Epidermal melanocyte (primary cell): ENCODE measurements at regions not wholly inside any gene's neighbourhood (a gene's known extent, or its start where the extent isn't known, plus 50 kb on each side); places are given as distances from the start of the nearest gene placed in this dataset.
A peak's percentile ranks its signal among the peaks of the same experiment; 100 is the strongest.

Experiments
- DNase-seq: peaks from one replicate; pipeline ENCODE4 v3.0.0; 2011; ENCODE audit warnings: low spot score; ENCODE audit not compliant: insufficient read length

DNA sequence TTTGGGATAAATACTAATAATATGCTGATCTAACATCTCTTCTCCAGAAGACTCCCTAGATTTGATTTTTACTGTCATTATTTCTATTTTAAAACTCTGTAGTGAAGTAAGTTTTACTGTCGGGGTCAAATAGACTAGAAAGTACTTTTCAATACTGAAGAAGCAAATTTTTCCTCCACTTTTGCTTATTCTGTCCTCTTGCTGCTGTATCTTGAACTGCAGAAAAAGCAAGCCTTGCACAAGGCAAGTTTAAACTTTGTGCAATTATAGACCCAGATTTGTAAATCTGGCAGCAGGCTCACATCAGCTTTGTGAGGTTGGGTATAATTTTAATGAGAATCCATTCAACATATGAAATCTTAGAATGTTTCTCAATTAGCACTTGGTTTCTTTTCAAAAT, 151.1 kb upstream of the ETS2 start:
- DNase-seq, result no peak

DNA sequence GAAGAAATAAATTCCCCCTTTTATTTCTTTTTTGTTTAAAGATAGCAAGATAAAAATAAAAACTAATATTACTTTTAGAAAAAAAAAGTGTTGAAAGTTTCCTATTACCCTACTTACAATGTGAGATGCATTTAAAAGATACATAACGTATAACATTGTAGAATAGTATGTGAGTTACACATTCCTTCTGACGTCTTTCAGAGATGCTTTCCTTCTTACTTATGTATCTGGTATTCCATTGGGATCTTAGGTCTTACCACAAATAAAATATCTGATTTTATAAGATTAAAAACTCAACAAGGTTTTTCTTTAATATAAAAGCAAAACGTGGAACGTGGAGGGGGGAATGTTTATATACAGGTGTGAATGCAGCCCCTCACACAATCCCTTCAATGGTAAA, 147.2 kb upstream of the ETS2 start:
- DNase-seq, result no peak

DNA sequence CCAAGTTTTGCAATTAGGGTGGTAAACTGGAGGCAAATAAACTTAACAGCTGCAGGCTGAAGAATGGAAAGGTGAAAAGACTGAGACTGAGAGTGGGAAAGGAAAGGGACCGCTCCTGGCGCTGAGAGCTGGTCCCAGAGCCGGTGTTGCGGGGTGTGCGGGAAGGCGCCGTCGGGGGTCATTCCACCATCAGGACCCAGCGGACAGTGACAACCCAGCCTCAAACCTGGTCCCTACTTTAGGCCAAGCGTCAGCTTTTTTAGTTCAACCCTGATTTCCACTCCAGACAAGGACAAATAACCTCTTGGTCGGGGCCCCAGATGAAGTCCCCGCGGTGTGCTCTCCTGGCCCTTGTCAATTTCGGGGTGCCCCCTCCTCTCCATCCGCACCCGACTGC, 145.8 kb upstream of the ETS2 start:
- no peak for DNase-seq

DNA sequence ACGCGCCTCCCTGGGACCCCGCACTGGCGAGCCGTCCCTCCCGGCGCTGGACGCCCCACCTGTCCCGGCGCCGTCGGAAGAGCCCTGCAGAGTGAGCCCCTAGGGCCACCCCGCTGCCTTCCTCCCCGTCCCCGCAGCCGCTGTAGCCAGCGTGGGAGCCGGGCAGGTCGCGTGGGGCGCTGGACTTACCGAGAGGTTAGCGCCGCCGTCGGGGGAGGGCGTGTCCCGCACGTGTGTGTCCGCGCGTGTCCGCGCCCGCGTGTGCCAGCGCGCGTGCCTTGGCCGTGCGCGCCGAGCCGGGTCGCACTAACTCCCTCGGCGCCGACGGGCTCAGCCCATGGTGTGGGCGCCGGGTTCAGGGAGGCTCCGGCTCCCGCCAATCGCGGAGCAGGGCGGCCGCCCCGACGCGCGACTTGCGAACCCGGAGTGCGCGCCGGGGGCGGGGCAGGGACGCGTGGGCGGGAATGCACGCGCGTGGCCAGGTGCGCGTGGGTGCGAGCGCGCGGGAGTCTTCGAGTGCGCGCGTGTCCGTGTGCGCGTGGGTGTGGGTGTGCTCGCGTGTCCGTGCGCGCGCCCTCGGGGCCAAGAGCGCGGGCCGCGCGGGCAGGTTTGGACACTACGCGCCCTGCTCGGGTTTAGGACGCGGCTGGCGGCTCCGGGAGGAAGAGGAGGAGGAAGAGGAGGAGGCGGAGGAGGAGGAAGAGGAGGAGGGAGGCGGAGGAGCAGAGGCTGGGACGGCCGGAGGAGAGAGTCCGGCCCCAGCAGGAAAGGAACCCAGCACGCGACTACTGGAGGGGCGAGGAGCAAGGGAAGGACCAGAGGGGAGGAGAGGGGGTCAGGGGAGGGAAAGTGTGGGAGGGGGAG, 145.2 kb upstream of the ETS2 start:
- DNase-seq, result no peak

DNA sequence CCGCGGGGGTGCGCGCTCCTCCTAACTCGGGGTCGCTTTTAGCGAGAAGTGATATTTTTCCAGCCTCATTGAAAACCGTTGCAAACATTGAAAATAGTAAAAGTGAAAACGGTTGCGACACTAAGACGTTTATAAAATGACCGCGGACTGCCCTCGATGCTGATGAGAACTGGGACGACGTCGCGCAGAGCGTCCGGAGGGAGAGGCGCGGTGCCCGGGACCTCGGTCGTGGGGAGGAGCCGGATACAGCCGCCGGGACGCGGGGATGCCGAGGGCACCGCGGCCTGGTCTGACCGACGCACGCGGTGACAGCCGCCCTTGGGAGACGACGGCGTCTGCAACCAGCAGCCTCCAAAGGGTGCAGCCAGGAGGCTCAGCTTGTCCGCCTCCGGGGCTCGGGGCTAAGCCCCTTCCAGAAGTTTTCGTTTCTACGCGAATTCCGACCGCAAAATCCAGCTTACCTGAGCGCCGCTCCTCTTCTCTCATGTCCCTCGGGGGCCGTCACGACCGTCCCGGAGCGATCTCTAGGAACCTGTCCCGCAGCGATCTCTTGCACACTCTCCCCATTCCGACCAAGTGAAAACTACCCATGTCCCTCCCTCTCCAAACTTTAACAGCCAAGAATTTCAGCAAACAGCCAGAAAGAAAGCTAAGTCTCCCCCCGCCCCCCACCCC, 144.4 kb upstream of the ETS2 start:
- DNase-seq, result no peak

DNA sequence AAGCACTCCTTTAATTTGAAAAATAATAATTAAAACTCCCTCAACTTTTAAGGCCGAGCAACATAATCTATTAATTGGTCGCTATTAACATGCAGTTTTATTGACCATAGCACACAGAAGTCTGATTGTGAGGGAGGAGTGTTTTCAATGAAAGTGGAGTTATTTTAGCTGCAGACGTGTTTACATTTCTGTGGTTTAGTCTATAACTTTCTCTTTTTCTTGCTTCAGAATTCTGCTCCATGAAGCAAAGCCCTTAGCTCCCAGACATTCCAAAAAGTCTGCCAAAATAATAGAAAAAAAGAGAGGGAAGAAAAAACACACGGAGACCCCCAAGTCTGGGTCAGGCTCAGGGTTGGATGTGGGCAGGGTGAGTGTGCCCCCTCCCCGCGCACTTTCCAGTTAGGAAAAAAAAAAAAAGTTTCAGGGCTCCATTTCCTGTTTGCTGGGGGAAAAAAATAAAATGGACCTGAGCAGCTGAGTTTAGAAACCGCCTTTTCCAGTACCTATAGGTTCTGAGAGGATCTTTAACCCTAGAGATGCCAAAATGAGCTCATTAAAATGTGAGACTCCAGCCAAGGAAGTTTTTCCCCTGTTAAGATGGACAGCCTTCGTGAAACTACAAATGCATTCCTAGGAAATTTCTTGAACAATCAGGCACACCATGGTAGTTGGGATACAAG, 143.7 kb upstream of the ETS2 start:
- DNase-seq, result peak; percentile 77

DNA sequence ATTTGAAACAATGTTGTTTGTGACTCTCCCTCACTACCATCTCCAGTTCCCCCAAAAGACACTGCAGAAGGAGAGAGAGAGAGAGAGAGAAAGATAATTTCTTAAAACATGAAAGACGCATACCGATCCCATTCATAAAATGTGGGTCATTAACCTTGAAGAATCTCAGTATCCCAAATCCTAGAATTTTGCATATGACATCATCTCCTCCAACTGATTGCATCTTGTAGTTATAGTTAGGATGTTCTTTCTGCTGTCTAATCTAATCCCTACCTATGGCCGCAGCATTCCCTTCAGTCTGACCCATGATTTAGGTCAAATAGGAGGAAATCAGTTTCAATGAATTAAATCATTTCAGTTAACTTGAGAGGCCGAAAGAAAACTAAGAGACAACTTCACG, 142.4 kb upstream of the ETS2 start:
- no peak for DNase-seq

DNA sequence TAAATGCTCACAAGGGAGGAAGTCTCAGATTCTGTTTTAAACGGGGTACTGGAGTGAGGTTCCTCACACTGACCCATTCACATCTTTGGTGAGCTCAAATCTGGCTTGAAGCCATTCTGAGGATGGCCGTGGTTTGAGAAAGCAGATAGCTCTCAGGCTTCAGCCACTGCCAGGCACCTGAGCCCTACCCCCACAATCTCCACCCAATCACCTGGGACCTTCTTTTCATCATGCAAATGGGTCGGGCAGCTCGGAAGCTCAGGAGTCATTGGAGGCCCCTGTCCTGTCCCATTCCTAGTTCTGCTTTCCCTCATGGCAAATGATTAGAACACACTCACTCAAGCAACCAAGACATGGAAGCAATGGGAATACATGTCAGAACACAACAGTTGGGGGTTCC, 141.4 kb upstream of the ETS2 start:
- DNase-seq, result no peak

DNA sequence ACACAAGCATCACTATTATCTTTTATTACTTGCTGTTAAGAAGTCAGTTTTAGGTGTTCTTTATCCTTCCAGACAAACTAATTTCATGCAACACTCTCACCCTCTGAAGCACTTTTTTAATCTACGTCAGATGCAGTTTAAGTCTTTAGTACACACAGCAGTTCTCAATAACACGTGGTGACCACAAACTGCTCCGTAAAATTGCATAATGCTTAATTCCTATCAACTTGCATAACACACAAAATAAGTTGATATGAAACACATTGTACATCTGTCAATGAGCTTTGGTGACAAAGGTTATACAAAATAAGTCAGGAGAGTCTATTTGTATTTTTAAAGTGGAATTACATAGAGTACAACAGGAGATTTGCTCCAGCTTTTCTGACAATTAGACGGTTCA, 140.9 kb upstream of the ETS2 start:
- DNase-seq, result no peak

DNA sequence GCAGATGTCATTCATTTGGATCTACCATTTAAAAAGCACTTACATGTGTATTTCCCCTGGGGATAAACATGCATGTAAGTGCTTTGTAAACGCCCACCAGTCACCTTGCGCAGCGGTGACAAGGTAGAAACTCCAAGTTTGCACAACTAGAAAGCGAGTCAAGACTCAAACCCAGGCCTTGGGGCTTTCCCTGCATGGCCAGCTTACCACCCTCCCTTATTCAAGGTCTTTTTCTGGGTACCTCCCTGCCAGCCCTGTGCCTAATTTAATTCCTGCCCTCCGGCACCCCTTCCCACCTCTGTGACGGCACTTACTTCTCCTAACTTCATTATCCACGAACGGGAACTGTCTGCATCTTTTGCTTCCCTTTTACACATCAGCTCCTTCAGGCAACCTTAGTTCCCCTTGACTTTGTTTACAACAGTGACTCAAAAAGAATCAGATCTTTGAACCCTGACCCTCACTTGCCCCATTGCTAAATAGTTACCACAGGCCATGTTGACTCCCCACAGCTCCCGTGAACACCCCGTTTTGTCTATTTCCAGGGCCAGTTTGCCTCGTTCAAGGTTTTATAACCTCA, 138.3 kb upstream of the ETS2 start:
- DNase-seq, result no peak

DNA sequence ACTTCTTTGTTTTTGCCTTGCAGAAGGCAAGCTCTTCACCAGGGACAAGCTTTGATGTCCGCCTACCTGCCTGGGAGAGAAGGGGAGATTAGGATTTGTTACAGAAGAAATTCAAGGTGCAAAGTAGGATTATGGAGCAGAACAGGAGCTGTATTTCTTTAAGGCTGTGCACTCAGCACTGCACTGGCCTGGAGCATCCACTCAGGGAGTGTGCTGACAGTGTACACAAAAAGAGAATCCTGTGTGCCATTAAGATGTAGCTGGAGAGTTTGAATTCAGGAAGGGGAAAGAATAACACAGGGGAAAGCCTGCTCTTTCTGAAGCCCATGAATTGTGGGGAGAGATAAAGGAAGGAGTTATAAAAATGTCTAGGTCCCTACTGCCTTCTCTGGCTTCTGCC, 137.7 kb upstream of the ETS2 start:
- DNase-seq, result no peak

DNA sequence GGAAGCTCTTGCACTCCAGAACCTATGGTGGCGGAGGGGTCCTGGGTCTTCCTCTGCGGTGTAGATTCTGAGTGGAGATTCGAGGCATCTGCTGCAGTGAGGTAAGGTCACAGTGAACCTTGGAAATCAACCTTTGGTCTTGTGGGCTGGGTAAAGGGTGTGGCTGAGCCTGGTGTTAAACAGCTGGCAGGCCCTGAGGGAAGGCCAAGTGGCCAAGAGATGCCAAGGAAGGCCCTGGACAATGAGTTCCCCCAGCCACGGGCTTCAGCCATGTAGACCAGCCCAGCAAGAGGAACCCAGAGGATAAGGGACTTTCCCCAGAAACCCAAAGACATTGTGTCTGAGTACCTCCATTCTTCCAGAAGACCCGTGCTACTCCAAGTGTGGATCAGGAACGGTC, 137.2 kb upstream of the ETS2 start:
- no peak for DNase-seq

DNA sequence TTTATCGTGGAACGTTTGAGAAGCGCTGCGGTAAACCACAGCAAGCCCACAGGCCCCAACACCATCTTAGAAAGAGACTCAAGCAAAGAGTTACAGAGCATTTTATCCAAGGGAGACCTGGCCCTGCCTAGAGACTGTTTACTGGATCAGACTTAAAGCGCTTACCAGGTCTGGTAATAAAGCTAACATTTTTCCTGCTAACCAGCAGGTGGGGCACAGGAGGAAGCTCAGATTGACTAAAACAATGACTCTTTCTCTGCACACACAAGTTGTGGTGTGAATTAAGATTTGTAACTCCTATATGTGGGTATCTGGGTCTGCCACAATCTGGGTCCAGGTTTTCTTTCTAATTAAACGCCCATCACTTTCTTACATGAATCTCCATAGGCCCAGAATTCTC, 136.5 kb upstream of the ETS2 start:
- DNase-seq, result no peak

DNA sequence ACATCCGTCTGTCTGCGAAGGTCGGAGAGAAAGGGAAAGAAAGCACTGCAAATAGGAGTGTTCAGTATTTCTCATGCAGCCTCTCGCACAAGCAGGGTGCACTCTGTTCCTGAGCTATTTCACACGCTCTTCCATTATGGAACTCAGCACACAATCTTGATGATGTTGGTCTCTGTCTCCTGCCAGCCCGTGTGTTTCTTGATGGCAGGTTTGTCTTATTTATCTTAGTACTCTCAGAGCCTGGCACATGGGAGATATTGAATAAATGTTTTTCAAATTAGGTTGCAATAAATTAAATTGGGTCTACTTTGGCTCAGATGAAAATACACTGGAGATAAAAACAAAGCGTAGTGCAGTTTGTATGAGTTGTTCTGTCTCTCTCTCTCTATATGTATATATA, 134.9 kb upstream of the ETS2 start:
- DNase-seq, result no peak

DNA sequence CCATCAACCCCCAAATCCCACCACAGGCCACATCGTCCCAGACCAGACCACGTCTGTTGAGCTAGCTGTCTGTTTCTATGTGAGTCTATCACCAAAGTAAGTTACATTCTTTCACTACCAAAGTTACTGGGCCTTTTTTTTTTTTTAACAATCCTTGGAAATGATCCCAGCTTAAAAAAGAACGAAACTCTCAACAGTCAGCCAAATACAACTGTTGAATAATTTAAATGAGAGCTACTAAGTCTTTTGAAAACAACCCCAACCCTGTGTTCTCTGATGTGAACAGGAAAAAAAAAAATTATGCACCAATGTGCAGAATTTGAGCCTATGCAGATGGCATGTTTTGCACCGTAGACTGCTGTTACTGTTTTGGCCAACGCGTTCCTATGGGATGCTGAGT, 134.0 kb upstream of the ETS2 start:
- no peak for DNase-seq

DNA sequence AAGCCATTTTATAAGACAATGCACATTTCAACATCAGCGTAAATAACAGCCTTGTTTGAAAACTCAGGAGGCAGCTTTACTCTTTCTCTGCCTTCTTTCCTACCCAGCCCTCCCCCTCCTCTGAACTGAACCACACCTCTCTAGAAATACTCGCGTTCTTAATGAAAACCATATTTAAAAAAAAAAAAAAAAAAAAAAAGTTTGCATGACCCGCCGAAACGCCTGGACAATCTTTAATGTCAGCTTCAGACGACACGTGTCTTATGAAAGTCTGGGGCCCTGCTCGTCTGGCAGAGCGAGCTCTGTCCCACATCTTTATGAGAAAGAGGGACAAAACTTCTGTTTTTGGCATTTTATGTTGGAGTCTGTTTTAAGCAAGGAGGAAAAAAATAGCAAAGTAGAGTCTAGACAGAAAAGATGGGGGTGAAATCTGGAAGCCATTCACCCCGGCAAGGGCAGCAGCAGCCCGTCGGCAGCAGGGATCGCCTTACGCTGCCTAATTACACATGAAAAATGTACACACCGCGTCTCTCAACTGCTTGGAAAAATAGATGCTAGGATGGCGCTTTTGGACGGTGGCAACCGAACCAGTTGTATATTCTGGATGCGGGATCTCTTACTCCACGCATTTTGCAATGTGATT, 130.4 kb upstream of the ETS2 start:
- no peak for DNase-seq

DNA sequence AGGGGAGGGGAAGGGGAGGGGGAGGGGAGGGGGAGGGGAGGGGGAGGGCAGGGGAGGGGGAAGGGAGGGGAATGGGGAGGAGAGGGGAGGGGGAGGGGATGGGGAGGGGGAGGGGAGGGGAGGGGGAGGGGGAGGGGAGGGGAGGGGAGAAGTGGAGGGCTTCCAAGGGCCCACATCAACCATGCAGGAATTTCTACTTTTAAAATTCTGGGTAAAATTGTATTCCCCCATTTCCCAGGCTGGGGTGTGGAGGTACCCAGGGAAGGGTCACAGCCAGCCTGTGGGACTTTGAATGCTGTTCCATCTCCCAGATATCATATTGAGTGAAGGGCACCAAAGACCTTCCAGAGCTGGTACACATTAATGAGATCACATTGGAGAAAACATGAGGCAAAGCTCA, 126.9 kb upstream of the ETS2 start:
- no peak for DNase-seq

DNA sequence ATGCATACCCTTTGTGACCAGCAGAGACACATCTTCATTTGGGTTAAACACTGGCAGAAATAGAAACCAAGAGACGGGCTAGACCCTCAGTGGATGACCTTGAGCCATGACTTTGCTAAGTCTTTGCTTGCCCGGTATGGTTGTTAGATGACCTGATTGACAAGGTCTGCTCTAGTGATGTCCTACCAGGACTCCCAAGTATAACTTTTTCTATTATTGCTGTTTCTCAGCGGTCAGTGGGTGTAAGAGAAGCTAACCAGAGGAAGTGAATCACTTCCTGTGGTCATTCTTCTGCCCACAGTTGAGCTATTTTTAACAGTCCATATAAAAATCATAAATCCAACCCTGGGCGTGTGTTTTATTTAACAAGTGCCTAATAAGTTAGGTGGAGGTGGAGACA, 126.2 kb upstream of the ETS2 start:
- DNase-seq, result no peak

DNA sequence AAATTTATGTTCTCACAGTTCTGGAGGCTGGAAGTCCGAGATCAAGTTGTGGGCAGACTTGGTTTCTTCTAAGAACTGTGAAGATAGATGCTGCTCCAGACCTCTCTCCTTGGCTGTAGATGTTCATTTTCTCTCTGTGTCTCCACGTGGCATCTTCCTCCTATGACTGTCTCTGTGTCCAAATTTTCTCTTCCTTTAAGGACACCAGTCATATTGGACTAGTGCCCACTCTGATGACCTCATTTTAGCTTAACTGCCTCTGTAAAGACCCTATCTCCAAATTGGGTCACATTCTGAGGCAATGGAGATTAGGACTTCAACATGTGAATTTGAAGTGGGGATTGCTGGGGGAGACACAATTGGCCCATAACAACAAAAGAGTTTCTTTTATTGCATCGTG, 125.3 kb upstream of the ETS2 start:
- DNase-seq, result no peak

DNA sequence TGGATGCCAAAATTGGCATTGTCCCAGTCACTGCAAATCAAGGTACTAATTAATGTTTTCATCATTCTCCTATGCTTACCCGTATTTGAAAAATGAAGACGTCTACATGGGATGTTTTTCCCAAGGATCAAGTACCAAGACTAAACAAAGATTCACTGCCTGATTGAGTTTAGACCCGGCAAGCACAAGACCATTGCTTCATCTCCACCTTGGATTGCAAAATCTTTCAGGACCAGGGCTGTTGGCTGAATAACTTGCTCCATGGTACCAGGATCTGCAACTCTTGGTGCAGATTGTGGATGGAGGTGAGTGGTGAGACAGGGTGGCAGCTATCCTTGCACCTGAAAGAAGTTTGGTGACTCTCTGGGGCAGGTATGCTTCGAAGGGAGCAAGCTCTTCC, 122.5 kb upstream of the ETS2 start:
- no peak for DNase-seq

DNA sequence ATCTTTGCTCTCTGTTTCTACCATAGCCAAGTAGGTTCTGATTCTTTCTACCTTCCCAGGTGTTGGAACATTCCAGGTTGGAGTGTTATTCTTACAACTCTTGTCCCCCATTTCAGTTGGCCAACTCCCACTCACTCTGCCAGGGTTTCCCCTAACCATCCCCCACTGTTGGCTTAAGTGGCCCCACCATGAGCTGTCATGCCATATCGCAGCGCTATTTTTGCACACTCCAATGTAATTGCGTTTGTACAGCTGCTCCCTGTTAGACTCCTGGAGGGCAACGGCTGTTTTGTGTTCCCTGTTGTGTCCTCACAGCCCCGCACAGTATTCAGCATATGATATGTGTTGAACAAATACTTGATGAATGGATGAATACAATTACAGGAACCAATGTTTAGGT, 117.7 kb upstream of the ETS2 start:
- no peak for DNase-seq

DNA sequence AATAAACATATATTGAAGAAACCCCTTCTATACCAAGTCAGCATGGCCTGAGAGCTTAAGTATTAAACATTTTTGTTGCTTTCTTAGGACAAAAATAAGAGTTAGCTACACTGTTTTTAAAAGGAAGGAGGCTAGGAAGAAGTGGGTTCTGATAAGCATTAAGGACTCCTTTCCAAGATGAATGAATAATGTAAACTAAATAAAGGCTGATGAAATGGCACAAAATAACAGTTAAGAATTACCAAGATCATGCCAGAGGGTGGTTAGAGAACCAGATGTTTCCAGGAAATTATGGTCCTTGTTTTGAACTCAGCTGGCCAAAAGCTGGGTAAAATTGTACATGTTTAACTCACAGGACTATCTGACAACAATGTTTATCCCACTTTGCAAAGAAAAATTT, 114.1 kb upstream of the ETS2 start:
- DNase-seq, result no peak
